H1 (cell line): ENCODE measurements at regions not wholly inside any gene's neighbourhood (a gene's known extent, or its start where the extent isn't known, plus 50 kb on each side); places are given as distances from the start of the nearest gene placed in this dataset.

Experiments
- ATF3 ChIP-seq: IDR thresholded peaks from 2 replicates; pipeline ENCODE4 v1.6.1; 2011; ENCODE audit warnings: low read depth, mild to moderate bottlenecking, low read length; ENCODE audit not compliant: insufficient read depth

- TF ChIP-seq ATF3 = no peak
Observed at GRCh38 chr4:181757910-181758660, 485.1 kb upstream of the TENM3 start (continued).
